Common myeloid progenitor, CD34-positive (primary cell): ENCODE measurements at regions not wholly inside any gene's neighbourhood (a gene's known extent, or its start where the extent isn't known, plus 50 kb on each side); places are given as distances from the start of the nearest gene placed in this dataset.

Source experiments
- CTCF ChIA-PET: fragments of 350-600 bp; sonication (Branson Sonifier 250); formaldehyde crosslinking; loops from one replicate; lab custom pipeline; 2021; ENCODE audit warnings: antibody characterized with exemption; lab: Charles Lee
- POLR2A ChIA-PET: fragments of 350-600 bp; sonication (Branson Sonifier 250); formaldehyde crosslinking; loops from one replicate; lab custom pipeline; 2021; ENCODE audit warnings: antibody characterized with exemption; lab: Charles Lee
- DNase-seq, 3 donors: peaks; one replicate each; pipeline versions ENCODE4 v3.0.0 to v3.0.0-alpha.2; 2013
- H3K27ac ChIP-seq, 2 experiments: 1 replicate in 1 of 2; 2 replicates in 1 of 2; pipeline ENCODE4 v1.7.0; 2013; ENCODE audit warnings: inconsistent platforms in 2 of 2, low read length in 2 of 2, mild to moderate bottlenecking in 2 of 2, low read depth in 1 of 2, moderate library complexity in 1 of 2; ENCODE audit not compliant: severe bottlenecking in 2 of 2, insufficient read depth in 1 of 2, poor library complexity in 1 of 2
- H3K27me3 ChIP-seq, 5 experiments: replicated peaks in 2 of 5; 1 replicate in 3 of 5; 2 replicates in 2 of 5; pipeline versions ENCODE4 v1.6.1 to v1.7.0; 2013; ENCODE audit warnings: low read length in 4 of 5, mild to moderate bottlenecking in 2 of 5, moderate library complexity in 2 of 5, inconsistent platforms in 1 of 5; ENCODE audit not compliant: insufficient read depth in 5 of 5, control insufficient read depth in 4 of 5
- H3K36me3 ChIP-seq, 4 experiments: 1 replicate in 2 of 4; 2 replicates in 2 of 4; pipeline versions ENCODE4 v1.6.1 to v1.7.0; 2013; ENCODE audit warnings: low read length in 3 of 4, control low read depth in 1 of 4, mild to moderate bottlenecking in 1 of 4; ENCODE audit not compliant: control insufficient read depth in 4 of 4, insufficient read depth in 4 of 4
- H3K4me1 ChIP-seq, 4 experiments: 1 replicate in 3 of 4; 2 replicates in 1 of 4; pipeline versions ENCODE4 v1.6.1 to v1.7.1; 2013; ENCODE audit warnings: low read length in 3 of 4, mild to moderate bottlenecking in 3 of 4, control low read depth in 1 of 4, inconsistent platforms in 1 of 4, moderate library complexity in 1 of 4; ENCODE audit not compliant: control insufficient read depth in 4 of 4, insufficient read depth in 4 of 4; ENCODE audit errors: control extremely low read depth in 1 of 4
- H3K4me3 ChIP-seq, 7 experiments: 1 replicate in 4 of 7; 2 replicates in 3 of 7; pipeline versions ENCODE4 v1.5.1 to v1.7.0; 2013; ENCODE audit warnings: mild to moderate bottlenecking in 7 of 7, low read length in 6 of 7, moderate library complexity in 6 of 7, inconsistent platforms in 2 of 7, low read depth in 2 of 7, control low read depth in 1 of 7; ENCODE audit not compliant: insufficient read depth in 4 of 7, control insufficient read depth in 1 of 7; ENCODE audit errors: extremely low read depth in 1 of 7
- H3K9me3 ChIP-seq, 5 experiments: 1 replicate in 4 of 5; 2 replicates in 1 of 5; pipeline versions ENCODE4 v1.6.1 to v1.7.1; 2013; ENCODE audit warnings: low read length in 4 of 5, mild to moderate bottlenecking in 2 of 5, inconsistent platforms in 1 of 5, low read depth in 1 of 5, moderate library complexity in 1 of 5; ENCODE audit not compliant: control insufficient read depth in 4 of 5, insufficient read depth in 2 of 5; ENCODE audit errors: control extremely low read depth in 1 of 5
- WGBS: methylation state at CpG from one replicate; pipeline ENCODE4 v1.1.5; 2013; ENCODE audit not compliant: insufficient coverage; 5-methylcytosine and 5-hydroxymethylcytosine counted together

GRCh38 chr7:49624611-49625010 is 148.8 kb upstream of the VWC2 start:
- Histone ChIP-seq H3K27ac (no peak overlapping the region), H3K27me3 (no peaks in the 10 kb centered on the region), H3K4me1 (no peaks in the 10 kb centered on the region), H3K4me3 (no peak overlapping the region), H3K9me3 (no peaks in the 10 kb centered on the region), H3K36me3 (no peaks in the 10 kb centered on the region)
- ChIA-PET CTCF (interaction anchor here (0.7 kb wide), 1 partner anchor 12 kb away, joined by 4 read pairs; no protein-coding TSS in a partner anchor), POLR2A (no interaction called here)
- DNase-seq, result no peak

- no peak for DNase-seq
- Histone ChIP-seq H3K9me3 (no peaks in the 10 kb centered on the region), H3K4me1 (peaks cover 0 to 3% (median 0%) of the 10 kb centered on the region in 4 experiments), H3K36me3 (no peaks in the 10 kb centered on the region), H3K27ac (no peak overlapping the region), H3K27me3 (no peaks in the 10 kb centered on the region), H3K4me3 (no peak overlapping the region)
- ChIA-PET CTCF (no interaction called here), POLR2A (no interaction called here)
- WGBS, result 100% methylated on average over 3 of the region's 7 CpGs
These were observed 142.9 kb upstream of the VWC2 start for GRCh38 chr7:49630513-49630912.

- H3K36me3 ChIP-seq, result no peaks in the 10 kb centered on the region
- H3K27me3 ChIP-seq, result no peaks in the 10 kb centered on the region
- ChIA-PET POLR2A (no interaction called here), CTCF (no interaction called here)
- no peak overlapping the region for H3K27ac ChIP-seq
- H3K4me3 ChIP-seq, result no peak overlapping the region
- H3K4me1 ChIP-seq, result peaks cover 0 to 3% (median 0%) of the 10 kb centered on the region in 4 experiments
- DNase-seq, result peak; percentile 25 to 54 (median 50)
- no peaks in the 10 kb centered on the region for H3K9me3 ChIP-seq
These were observed 142.2 kb upstream of the VWC2 start for GRCh38 chr7:49631071-49631815.

- CTCF ChIA-PET, result no interaction called here
- Histone ChIP-seq H3K9me3 (no peaks in the 10 kb centered on the region), H3K4me1 (peaks cover 0 to 3% (median 0%) of the 10 kb centered on the region in 4 experiments), H3K27ac (no peak overlapping the region), H3K27me3 (no peaks in the 10 kb centered on the region), H3K4me3 (no peak overlapping the region), H3K36me3 (no peaks in the 10 kb centered on the region)
- DNase-seq, result no peak
- 90% methylated on average over 5 of the region's 8 CpGs for WGBS
- POLR2A ChIA-PET, result no interaction called here
These were observed 141.5 kb upstream of the VWC2 start for GRCh38 chr7:49631960-49632359.

- DNase-seq, result peak; percentile 11 to 24 (median 15)
- ChIA-PET CTCF (no interaction called here), POLR2A (no interaction called here)
- Histone ChIP-seq H3K4me1 (peaks cover 0 to 3% (median 0%) of the 10 kb centered on the region in 4 experiments), H3K36me3 (no peaks in the 10 kb centered on the region), H3K27ac (no peak overlapping the region), H3K9me3 (no peaks in the 10 kb centered on the region), H3K27me3 (no peaks in the 10 kb centered on the region), H3K4me3 (no peak overlapping the region)
- WGBS, result 100% methylated on average over 1 of the region's 1 CpG
These were observed 137.6 kb upstream of the VWC2 start for GRCh38 chr7:49635800-49636199.

GRCh38 chr7:49636400-49636799 is 137.0 kb upstream of the VWC2 start:
- Histone ChIP-seq H3K27ac (no peak overlapping the region), H3K4me1 (no peaks in the 10 kb centered on the region), H3K4me3 (no peak overlapping the region), H3K9me3 (no peaks in the 10 kb centered on the region), H3K27me3 (no peaks in the 10 kb centered on the region), H3K36me3 (no peaks in the 10 kb centered on the region)
- CTCF ChIA-PET, result no interaction called here
- POLR2A ChIA-PET, result no interaction called here
- DNase-seq, result no peak
- WGBS, result 86% methylated on average over 1 of the region's 3 CpGs

- no peaks in the 10 kb centered on the region for H3K27me3 ChIP-seq
- no CpG with 5 or more reads among the region's 3 CpGs for WGBS
These were observed 135.3 kb upstream of the VWC2 start for GRCh38 chr7:49638166-49638565.

More at GRCh38 chr7:49638166-49638565, 135.3 kb upstream of the VWC2 start:
- Histone ChIP-seq H3K36me3 (no peaks in the 10 kb centered on the region), H3K4me1 (no peaks in the 10 kb centered on the region), H3K27ac (no peak overlapping the region), H3K4me3 (no peak overlapping the region), H3K9me3 (no peaks in the 10 kb centered on the region)
- ChIA-PET POLR2A (no interaction called here), CTCF (no interaction called here)
- DNase-seq, result no peak
